Mammary epithelial cell (primary cell): ENCODE measurements at regions not wholly inside any gene's neighbourhood (a gene's known extent, or its start where the extent isn't known, plus 50 kb on each side); places are given as distances from the start of the nearest gene placed in this dataset.

ENCODE experiments used
- CTCF ChIP-seq, 2 donors: IDR thresholded peaks in 1 of 2; conservative IDR thresholded peaks in 1 of 2; 2 replicates each; pipeline ENCODE4 v1.5.1; 2011 to 2012; ENCODE audit warnings: inconsistent platforms in 2 of 2, low read length in 2 of 2, mild to moderate bottlenecking in 2 of 2, control low read depth in 1 of 2, low read depth in 1 of 2; ENCODE audit not compliant: insufficient read depth in 1 of 2; ENCODE audit errors: extremely low read depth in 1 of 2
- EZH2 ChIP-seq: IDR thresholded peaks from 2 replicates; pipeline ENCODE4 v1.6.1; 2012; ENCODE audit warnings: low read length, inconsistent platforms, borderline replicate concordance

GRCh38 chr15:70277556-70277955 lies 179.8 kb upstream of the TLE3 start:
- TF ChIP-seq CTCF (conservative IDR thresholded peaks at IDR 0.05 in 1 of 2, IDR thresholded peaks at IDR 0.05 in 1 of 2; ENCODE audit: extremely low read depth in 1 of 2, insufficient read depth in 1 of 2, low read depth in 1 of 2, low read length in 2 of 2), result no peak
- TF ChIP-seq EZH2, result no peak
